GM12878 (cell line): ENCODE measurements at regions not wholly inside any gene's neighbourhood (a gene's known extent, or its start where the extent isn't known, plus 50 kb on each side); places are given as distances from the start of the nearest gene placed in this dataset.

Experiments
- ATAC-seq: fragments of 200-7000 bp; cut with Tn5 transposase; 3 replicates; pipeline ENCODE4 v1.9.1; 2020; ENCODE audit warnings: mild to moderate bottlenecking, moderate library complexity
- BruUV-seq: library from RNA; stranded (reverse); fragments of 400-500 nt; replicated peaks from 2 replicates; lab custom pipeline; 2021; lab: Mats Ljungman, UMichigan
- CTCF ChIA-PET: fragments of 300-600 bp; sonication (Branson Sonifier 250); formaldehyde crosslinking; extraction: SDS; loops from one replicate; lab custom pipeline; 2021; ENCODE audit warnings: inconsistent platforms; lab: Yijun Ruan, JAX
- POLR2A ChIA-PET: fragments of 350-600 bp; formaldehyde crosslinking; extraction: SDS; loops from one replicate; lab custom pipeline; 2021; ENCODE audit warnings: inconsistent platforms; lab: Charles Lee
- RAD21 ChIA-PET: fragments of 300-600 bp; sonication (Branson Sonifier 250); formaldehyde crosslinking; loops from one replicate; lab custom pipeline; 2023; ENCODE audit warnings: antibody characterized with exemption; ENCODE audit not compliant: unreplicated experiment; lab: Charles Lee
- SMC1A ChIA-PET: fragments of 300-600 bp; sonication (Branson Sonifier 250); formaldehyde crosslinking; loops from one replicate; lab custom pipeline; 2023; ENCODE audit not compliant: unreplicated experiment, uncharacterized antibody; lab: Charles Lee
- DNase-seq: peaks from one replicate; pipeline ENCODE4 v3.0.0-alpha.2; 2011; ENCODE audit warnings: low read depth, low spot score
- FAIRE-seq: peaks from 3 replicates; lab custom pipeline; 2011; peaks lifted over from hg19 to GRCh38; lab: Jason Lieb, UNC
- H2AFZ ChIP-seq: 2 replicates; pipeline ENCODE4 v1.6.0; 2011; ENCODE audit warnings: low read depth, low read length, control low read depth; ENCODE audit not compliant: control insufficient read depth
- H3K27ac ChIP-seq: 2 replicates; pipeline ENCODE4 v1.5.1; 2011; ENCODE audit warnings: control low read depth; ENCODE audit not compliant: control insufficient read depth, insufficient read depth
- H3K27me3 ChIP-seq, 2 experiments: replicated peaks in 1 of 2; 2 replicates each; pipeline versions ENCODE4 v1.6.0 to v1.6.1; 2011; ENCODE audit warnings: low read length in 1 of 2; ENCODE audit not compliant: control insufficient read depth in 2 of 2, insufficient read depth in 2 of 2
- H3K36me3 ChIP-seq, 2 experiments: 2 replicates each; pipeline ENCODE4 v1.5.1; 2011; ENCODE audit warnings: low read length in 1 of 2; ENCODE audit not compliant: control insufficient read depth in 2 of 2, insufficient read depth in 2 of 2
- H3K4me1 ChIP-seq: 2 replicates; pipeline ENCODE4 v1.6.1; 2011; ENCODE audit warnings: mild to moderate bottlenecking, low read length, moderate library complexity, mixed read lengths; ENCODE audit not compliant: control insufficient read depth, insufficient read depth
- H3K4me2 ChIP-seq: 2 replicates; pipeline ENCODE4 v1.6.0; 2011; ENCODE audit warnings: control low read depth; ENCODE audit not compliant: control insufficient read depth, insufficient read depth
- H3K4me3 ChIP-seq: fragments of 200-600 bp; sonication (generic); 2 replicates; pipeline ENCODE4 v1.5.1; 2016
- H3K79me2 ChIP-seq: 2 replicates; pipeline ENCODE4 v1.6.0; 2011; ENCODE audit warnings: low read length; ENCODE audit not compliant: control insufficient read depth, insufficient read depth
- H3K9ac ChIP-seq: 2 replicates; pipeline ENCODE4 v1.8.0; 2011; ENCODE audit warnings: low read length, control low read depth, mixed read lengths; ENCODE audit not compliant: control insufficient read depth, insufficient read depth
- H3K9me3 ChIP-seq: replicated peaks from 3 replicates; pipeline ENCODE4 v1.5.1; 2011; ENCODE audit warnings: mild to moderate bottlenecking, low read length; ENCODE audit not compliant: control insufficient read depth, insufficient read depth
- H4K20me1 ChIP-seq: 2 replicates; pipeline ENCODE4 v1.6.0; 2011; ENCODE audit not compliant: control insufficient read depth, insufficient read depth
- EGR1 ChIP-seq, 2 experiments: IDR thresholded peaks; 1 replicate in 1 of 2; 2 replicates in 1 of 2; pipeline ENCODE4 v1.6.1; 2011 to 2012; ENCODE audit warnings: low read depth in 2 of 2, low read length in 2 of 2, borderline replicate concordance in 1 of 2, mild to moderate bottlenecking in 1 of 2, moderate library complexity in 1 of 2
- EZH2 ChIP-seq: IDR thresholded peaks from 2 replicates; pipeline ENCODE4 v1.6.1; 2012; ENCODE audit warnings: low read depth, mild to moderate bottlenecking, control low read depth, inconsistent platforms, low read length, borderline replicate concordance; ENCODE audit not compliant: control insufficient read depth
- JUNB ChIP-seq: IDR thresholded peaks from 2 replicates; pipeline ENCODE4 v1.6.1; 2016; ENCODE audit warnings: antibody characterized with exemption, mild to moderate bottlenecking
- SMAD1 ChIP-seq: fragments of 450-650 bp; IDR thresholded peaks from 2 replicates; pipeline ENCODE4 v1.6.1; 2018; ENCODE audit warnings: mild to moderate bottlenecking, low read depth; ENCODE audit not compliant: partially characterized antibody
- WGBS: methylation state at CpG from one replicate; pipeline ENCODE4 v1.1.6; 2016; ENCODE audit warnings: low lambda C conversion rate; ENCODE audit not compliant: insufficient replicate concordance, insufficient coverage; ENCODE audit errors: missing lambda C conversion rate; 5-methylcytosine and 5-hydroxymethylcytosine counted together
- in situ Hi-C: fragments of 300-500 bp; cut with MboI; formaldehyde crosslinking; loops from 9 replicates; pipeline ENCODE4 v1.14.3; 2018; ENCODE audit warnings: mixed read lengths
- intact Hi-C: fragments of 100-400 bp; cut with micrococcal nuclease; formaldehyde crosslinking; loops from one replicate; pipeline ENCODE4 v1.14.2; 2022; ENCODE audit not compliant: unreplicated experiment

GRCh38 chr7:55273186-55273980, 91.8 kb upstream of the LANCL2 start:
- no TSS peak for BruUV-seq
- RAD21 ChIA-PET = interaction anchor here (1.0 kb wide), 1 partner anchor 265 kb away, joined by 3 read pairs; no protein-coding TSS in a partner anchor
- H3K4me3 ChIP-seq = no peak overlapping the region
- 20% methylated on average over 13 of the region's 14 CpGs for WGBS
- H3K9me3 ChIP-seq = no peaks in the 10 kb centered on the region
- TF ChIP-seq EGR1 (IDR thresholded peaks at IDR 0.05; ENCODE audit: borderline replicate concordance in 1 of 2, low read depth in 2 of 2, low read length in 2 of 2) (no peak), JUNB (no peak)
- TF ChIP-seq, all 136 proteins: peak for 0
- Histone ChIP-seq H3K9ac (no peak overlapping the region), H2AFZ (no peak overlapping the region), H3K4me2 (no peak overlapping the region), H3K4me1 (no peaks in the 10 kb centered on the region), H3K27ac (no peak overlapping the region), H4K20me1 (no peaks in the 10 kb centered on the region), H3K27me3 (peaks cover 2% of the 10 kb centered on the region in 2 experiments; a peak in 2 of 4 replicates), H3K79me2 (no peaks in the 10 kb centered on the region), H3K36me3 (no peaks in the 10 kb centered on the region)
- POLR2A ChIA-PET = no interaction called here
- FAIRE-seq (no peak), ATAC-seq (no peak), DNase-seq (no peak)
- intact Hi-C loops = no loop called here
- SMC1A ChIA-PET = interaction anchor here (1.7 kb wide), 1 partner anchor 142 kb away, joined by 5 read pairs; no protein-coding TSS in a partner anchor
- CTCF ChIA-PET = interaction anchor here (0.7 kb wide), 1 partner anchor 500 kb away, joined by 4 read pairs; no protein-coding TSS in a partner anchor
- in situ Hi-C loops = no loop called here

- in situ Hi-C loops = no loop called here
- H3K36me3 ChIP-seq = no peaks in the 10 kb centered on the region
- ChIA-PET SMC1A (no interaction called here), RAD21 (no interaction called here), POLR2A (no interaction called here), CTCF (no interaction called here)
- H3K27me3 ChIP-seq = peaks cover 2% of the 10 kb centered on the region in 2 experiments; a peak in 2 of 4 replicates
- FAIRE-seq (no peak), DNase-seq (no peak), ATAC-seq (no peak)
- no peak overlapping the region for H2AFZ ChIP-seq
- no peaks in the 10 kb centered on the region for H3K4me1 ChIP-seq
- BruUV-seq = no TSS peak
- no peak overlapping the region for H3K9ac ChIP-seq
- H4K20me1 ChIP-seq = no peaks in the 10 kb centered on the region
- H3K9me3 ChIP-seq = no peaks in the 10 kb centered on the region
- WGBS = 44% methylated on average over 6 of the region's 6 CpGs
- TF ChIP-seq SMAD1 (no peak), EZH2 (no peak)
- H3K4me3 ChIP-seq = no peak overlapping the region
- intact Hi-C loops = no loop called here
- H3K4me2 ChIP-seq = no peak overlapping the region
- H3K79me2 ChIP-seq = no peaks in the 10 kb centered on the region
- H3K27ac ChIP-seq = no peak overlapping the region
These were observed 91.0 kb upstream of the LANCL2 start for GRCh38 chr7:55274156-55274555.
